Peyer's patch (tissue), 4 donors: ENCODE measurements at regions not wholly inside any gene's neighbourhood (a gene's known extent, or its start where the extent isn't known, plus 50 kb on each side); places are given as distances from the start of the nearest gene placed in this dataset.

Experiments used
- DNase-seq, 3 donors: peaks; one replicate each; pipeline ENCODE4 v3.0.0-alpha.2; 2017 to 2019
- H3K27ac ChIP-seq, 4 donors: fragments of 200-600 bp; sonication (generic); one replicate each; pipeline ENCODE4 v1.5.1; 2016 to 2019
- H3K27me3 ChIP-seq, 2 donors: fragments of 200-600 bp; sonication (generic); one replicate each; pipeline ENCODE4 v1.5.1; 2019
- H3K36me3 ChIP-seq, 3 donors: fragments of 200-600 bp; sonication (generic); one replicate each; pipeline ENCODE4 v1.5.1; 2016 to 2019
- H3K4me1 ChIP-seq, 4 donors: fragments of 200-600 bp; sonication (generic); one replicate each; pipeline ENCODE4 v1.5.1; 2016 to 2019
- H3K4me3 ChIP-seq, 4 donors: fragments of 200-600 bp; sonication (generic); 1 replicate in 3 of 4; 2 replicates in 1 of 4; pipeline ENCODE4 v1.5.1; 2016 to 2019; ENCODE audit warnings: mild to moderate bottlenecking in 1 of 4
- H3K9me3 ChIP-seq, 4 donors: fragments of 200-600 bp; sonication (generic); one replicate each; pipeline ENCODE4 v1.5.1; 2016 to 2019; ENCODE audit warnings: mild to moderate bottlenecking in 1 of 4
- POLR2A ChIP-seq, 2 donors: fragments of 450-650 bp; IDR thresholded peaks; one replicate each; pipeline ENCODE4 v1.5.1; 2017; ENCODE audit warnings: antibody characterized with exemption in 2 of 2, mild to moderate bottlenecking in 2 of 2, moderate library complexity in 2 of 2
- TF ChIP-seq, protein P1 (sequence below), 6 experiments: fragments of 450-650 bp in 4 of 6; fragments of 200-600 bp in 2 of 6; sonication (generic) in 1 of 6; IDR thresholded peaks; one replicate each; pipeline ENCODE4 v1.5.1; 2017 to 2019; ENCODE audit warnings: antibody characterized with exemption in 6 of 6, mild to moderate bottlenecking in 3 of 6, moderate library complexity in 1 of 6

DNA sequence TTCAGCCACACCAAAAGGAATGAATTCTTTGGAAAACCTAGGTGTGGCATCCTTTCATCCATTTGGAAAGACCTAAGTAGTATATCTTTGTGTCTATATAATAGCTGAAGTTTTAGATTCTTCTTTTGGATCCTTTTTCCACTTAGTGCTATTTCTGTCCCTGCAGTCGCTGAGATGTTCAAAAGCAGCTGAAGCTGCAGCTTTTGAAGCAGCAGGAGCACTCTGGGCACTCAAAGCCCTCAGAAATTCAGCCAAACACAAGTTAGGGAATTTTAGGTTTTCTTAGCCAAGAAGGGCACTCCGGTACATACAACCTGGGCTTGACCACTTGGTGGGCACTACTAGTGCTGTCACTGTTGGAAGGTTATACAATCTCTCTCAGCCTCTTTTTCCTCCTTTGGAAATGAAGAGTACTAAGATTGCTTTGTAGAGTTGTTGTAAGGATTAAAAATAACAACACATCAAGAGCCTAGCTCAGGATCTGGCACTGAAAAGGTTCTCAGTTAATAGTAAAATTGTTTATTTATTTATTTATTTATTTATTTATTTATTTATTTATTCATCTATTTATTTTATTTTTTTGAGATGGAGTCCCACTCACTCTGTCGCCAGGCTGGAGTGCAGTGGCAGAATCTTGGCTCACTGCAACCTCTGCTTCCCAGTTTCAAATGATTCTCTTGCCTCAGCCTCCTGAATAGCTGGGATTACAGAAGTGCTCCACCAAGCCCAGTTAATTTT, 71.9 kb upstream of the SLC22A16 start:
- no peak for DNase-seq
- TF ChIP-seq, protein P1, sequence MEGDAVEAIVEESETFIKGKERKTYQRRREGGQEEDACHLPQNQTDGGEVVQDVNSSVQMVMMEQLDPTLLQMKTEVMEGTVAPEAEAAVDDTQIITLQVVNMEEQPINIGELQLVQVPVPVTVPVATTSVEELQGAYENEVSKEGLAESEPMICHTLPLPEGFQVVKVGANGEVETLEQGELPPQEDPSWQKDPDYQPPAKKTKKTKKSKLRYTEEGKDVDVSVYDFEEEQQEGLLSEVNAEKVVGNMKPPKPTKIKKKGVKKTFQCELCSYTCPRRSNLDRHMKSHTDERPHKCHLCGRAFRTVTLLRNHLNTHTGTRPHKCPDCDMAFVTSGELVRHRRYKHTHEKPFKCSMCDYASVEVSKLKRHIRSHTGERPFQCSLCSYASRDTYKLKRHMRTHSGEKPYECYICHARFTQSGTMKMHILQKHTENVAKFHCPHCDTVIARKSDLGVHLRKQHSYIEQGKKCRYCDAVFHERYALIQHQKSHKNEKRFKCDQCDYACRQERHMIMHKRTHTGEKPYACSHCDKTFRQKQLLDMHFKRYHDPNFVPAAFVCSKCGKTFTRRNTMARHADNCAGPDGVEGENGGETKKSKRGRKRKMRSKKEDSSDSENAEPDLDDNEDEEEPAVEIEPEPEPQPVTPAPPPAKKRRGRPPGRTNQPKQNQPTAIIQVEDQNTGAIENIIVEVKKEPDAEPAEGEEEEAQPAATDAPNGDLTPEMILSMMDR (IDR thresholded peaks at IDR 0.05): no peak
- TF ChIP-seq POLR2A (IDR thresholded peaks at IDR 0.05): no peak
- Histone ChIP-seq H3K27ac (no peak overlapping the region), H3K4me1 (no peaks in the 10 kb centered on the region), H3K36me3 (no peaks in the 10 kb centered on the region), H3K27me3 (no peaks in the 10 kb centered on the region), H3K4me3 (no peak overlapping the region), H3K9me3 (no peaks in the 10 kb centered on the region)

DNA sequence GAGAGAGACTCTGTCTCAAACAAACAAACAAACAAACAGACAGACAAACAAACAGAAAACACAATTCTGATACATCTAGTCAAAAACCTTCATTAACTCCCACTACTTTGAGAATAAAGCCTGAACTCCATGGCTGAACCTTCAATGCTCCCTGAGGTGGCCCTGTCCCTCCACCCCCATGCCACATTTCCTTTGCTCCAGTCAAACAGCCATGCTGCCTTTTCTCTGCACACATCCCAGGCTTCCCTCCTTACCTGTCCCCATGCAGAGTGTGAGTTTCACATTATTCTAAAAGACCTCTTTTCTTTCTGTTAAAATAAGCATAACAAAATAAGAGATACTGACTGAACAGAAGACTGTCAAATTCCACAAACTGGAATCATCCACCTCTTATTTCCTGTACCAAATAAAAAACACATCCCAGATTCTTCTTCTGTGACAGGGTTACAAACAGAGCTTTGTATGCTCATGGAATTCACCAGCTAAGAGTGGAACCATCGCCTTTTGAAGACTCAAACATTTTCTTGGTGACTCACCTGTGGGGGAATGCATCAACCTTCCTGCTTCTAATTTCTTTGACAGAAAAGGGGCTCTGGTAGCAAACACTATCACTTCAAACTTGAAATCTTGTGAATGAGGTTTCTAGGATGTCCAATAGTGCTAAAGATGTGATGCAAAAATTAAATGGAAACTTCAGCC, 71.0 kb upstream of the SLC22A16 start:
- Histone ChIP-seq H3K4me1 (no peaks in the 10 kb centered on the region), H3K27me3 (no peaks in the 10 kb centered on the region), H3K9me3 (no peaks in the 10 kb centered on the region), H3K4me3 (no peak overlapping the region), H3K36me3 (no peaks in the 10 kb centered on the region), H3K27ac (no peak overlapping the region)
- no peak for DNase-seq
- TF ChIP-seq, protein P1 (IDR thresholded peaks at IDR 0.05): no peak
- TF ChIP-seq POLR2A (IDR thresholded peaks at IDR 0.05): no peak

DNA sequence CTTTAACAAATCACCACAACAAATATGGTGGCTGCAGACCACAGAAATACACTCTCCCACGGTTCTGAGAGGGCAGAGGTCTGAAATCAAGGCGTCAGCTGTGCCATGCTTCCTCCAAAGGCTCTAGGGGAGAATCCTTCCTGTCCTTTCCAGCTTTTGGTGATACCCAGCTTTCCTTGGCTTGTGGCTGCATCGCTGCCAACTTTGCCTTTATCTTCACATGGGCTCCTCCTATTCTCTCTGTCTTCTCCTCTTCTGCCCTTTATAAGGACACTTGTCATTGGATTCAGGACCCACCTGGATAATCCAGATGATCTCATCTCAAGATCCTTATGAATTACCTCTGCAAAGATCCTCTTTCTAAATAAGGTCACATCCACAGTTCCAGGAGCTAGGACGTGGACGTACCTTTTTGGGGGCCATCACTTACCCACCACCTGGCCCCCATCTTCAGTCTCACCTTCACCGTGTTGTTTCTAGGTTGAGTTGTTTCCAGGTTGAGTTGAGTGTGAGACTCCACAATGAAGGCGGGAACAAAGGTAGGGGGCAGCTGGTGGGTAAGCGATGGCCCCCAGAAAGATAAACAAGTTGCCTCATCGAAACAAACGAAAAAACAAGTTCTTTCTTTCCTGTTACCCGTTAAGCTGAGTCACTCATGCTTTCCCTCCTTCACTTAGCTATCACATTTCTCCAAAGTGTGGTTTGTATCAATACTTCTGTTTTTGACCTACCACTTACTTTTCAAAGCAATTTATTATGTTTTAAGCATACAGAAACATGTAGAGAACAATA, 68.9 kb upstream of the SLC22A16 start:
- Histone ChIP-seq H3K27ac (no peak overlapping the region), H3K4me1 (no peaks in the 10 kb centered on the region), H3K9me3 (no peaks in the 10 kb centered on the region), H3K4me3 (no peak overlapping the region), H3K27me3 (no peaks in the 10 kb centered on the region), H3K36me3 (no peaks in the 10 kb centered on the region)
- TF ChIP-seq, protein P1 (IDR thresholded peaks at IDR 0.05): no peak
- TF ChIP-seq POLR2A (IDR thresholded peaks at IDR 0.05): no peak
- DNase-seq: no peak

DNA sequence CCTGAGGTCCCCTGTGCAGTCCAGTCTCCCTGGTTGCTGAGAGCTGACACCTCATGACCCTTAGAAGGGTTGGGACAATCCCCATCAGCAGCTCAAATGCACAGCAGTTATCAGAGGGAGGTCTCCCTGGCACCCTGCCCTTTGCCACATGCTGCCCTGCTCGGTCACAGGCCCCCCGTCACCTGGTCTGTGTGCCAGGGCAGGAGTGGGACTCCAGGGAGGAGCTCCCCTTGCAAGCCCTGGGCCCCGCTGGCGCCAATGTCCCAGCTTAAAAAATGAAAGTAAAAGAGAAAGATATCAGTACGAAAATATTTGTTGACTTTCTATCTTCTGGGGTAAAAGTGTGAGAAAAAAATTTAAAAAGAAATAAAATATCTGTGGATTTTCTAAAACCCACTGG, 68.1 kb upstream of the SLC22A16 start:
- H3K36me3 ChIP-seq: no peaks in the 10 kb centered on the region
- peak overlapping the region in 1 of 4 donors; percentile 29 for H3K4me3 ChIP-seq
- no peaks in the 10 kb centered on the region for H3K4me1 ChIP-seq
- H3K27me3 ChIP-seq: no peaks in the 10 kb centered on the region
- no peak for DNase-seq
- H3K27ac ChIP-seq: no peak overlapping the region
- H3K9me3 ChIP-seq: no peaks in the 10 kb centered on the region
- TF ChIP-seq, protein P1 (IDR thresholded peaks at IDR 0.05): no peak
- no peak for TF ChIP-seq POLR2A (IDR thresholded peaks at IDR 0.05)

DNA sequence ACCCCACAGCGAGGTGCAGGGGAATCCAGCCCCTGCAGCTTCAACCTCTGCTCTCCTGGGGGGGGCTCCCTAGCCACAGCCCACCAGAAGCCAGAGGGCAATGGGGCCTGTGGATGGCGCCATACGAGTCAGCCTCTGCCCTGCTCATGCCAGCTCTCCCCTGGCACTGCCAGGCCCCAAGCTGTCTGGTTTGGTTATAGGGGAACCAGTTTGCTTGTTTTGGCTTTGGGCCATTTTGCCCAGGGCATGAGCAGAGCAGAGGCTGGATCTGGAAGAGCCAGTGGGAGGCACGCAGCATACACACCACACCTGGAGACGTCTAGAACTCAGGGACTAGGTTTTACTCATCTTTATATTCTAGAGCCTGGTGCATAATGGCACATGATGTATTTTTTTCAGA, 66.7 kb upstream of the SLC22A16 start:
- DNase-seq: no peak

More for the DNA sequence above, 66.7 kb upstream of the SLC22A16 start:
- Histone ChIP-seq H3K4me3 (no peak overlapping the region), H3K27ac (no peak overlapping the region), H3K27me3 (no peaks in the 10 kb centered on the region), H3K36me3 (no peaks in the 10 kb centered on the region), H3K4me1 (no peaks in the 10 kb centered on the region), H3K9me3 (no peaks in the 10 kb centered on the region)
- TF ChIP-seq, protein P1 (IDR thresholded peaks at IDR 0.05): no peak
- TF ChIP-seq POLR2A (IDR thresholded peaks at IDR 0.05): no peak
